Dermis microvascular lymphatic vessel endothelial cell (primary cell): ENCODE measurements at regions not wholly inside any gene's neighbourhood (a gene's known extent, or its start where the extent isn't known, plus 50 kb on each side); places are given as distances from the start of the nearest gene placed in this dataset.
"Not testable (repeated sequence)": the region's sequence is repeated elsewhere in the genome, so short reads cannot be mapped to it uniquely, and the experiment has no call there.

Experiments used
- DNase-seq, 2 donors: peaks; one replicate each; pipeline versions ENCODE4 v3.0.0 to v3.0.0-alpha.2; 2010; ENCODE audit warnings: low read depth in 2 of 2

- DNase-seq, result no peak
Observed at GRCh38 chr11:57047610-57048009, 58.9 kb downstream of the OR5AK2 start.

- DNase-seq, result no peak
Observed at GRCh38 chr11:57049749-57050148, 61.0 kb downstream of the OR5AK2 start.

- DNase-seq, result no peak
Observed at GRCh38 chr11:57054817-57055216, 66.1 kb downstream of the OR5AK2 start.

- no peak for DNase-seq
Observed at GRCh38 chr11:57055744-57056143, 67.0 kb downstream of the OR5AK2 start.

GRCh38 chr11:57056735-57057134 is 68.0 kb downstream of the OR5AK2 start:
- DNase-seq, result no peak

GRCh38 chr11:57057561-57057960 is 68.8 kb downstream of the OR5AK2 start:
- no peak for DNase-seq

- DNase-seq, result not testable (repeated sequence)
Observed at GRCh38 chr11:57062957-57063356, 74.2 kb downstream of the OR5AK2 start.

- no peak for DNase-seq
Observed at GRCh38 chr11:57069942-57070341, 81.2 kb downstream of the OR5AK2 start.

- peak in 1 of 2 donors; percentile 28 for DNase-seq
Observed at GRCh38 chr11:57071829-57072228, 83.1 kb downstream of the OR5AK2 start.

GRCh38 chr11:57072640-57073039 is 83.9 kb downstream of the OR5AK2 start:
- DNase-seq, result peak in 1 of 2 donors; percentile 89

GRCh38 chr11:57073128-57073527 is 84.4 kb downstream of the OR5AK2 start:
- peak in 1 of 2 donors; percentile 12 for DNase-seq

- DNase-seq, result no peak
Observed at GRCh38 chr11:57081356-57081755, 92.6 kb downstream of the OR5AK2 start.

- no peak for DNase-seq
Observed at GRCh38 chr11:57082125-57082524, 93.4 kb downstream of the OR5AK2 start.

GRCh38 chr11:57083641-57084385 is 95.1 kb downstream of the OR5AK2 start:
- no peak for DNase-seq

GRCh38 chr11:57085611-57086010 is 96.1 kb upstream of the LRRC55 start:
- DNase-seq, result peak in 1 of 2 donors; percentile 29

GRCh38 chr11:57087991-57088390 is 93.8 kb upstream of the LRRC55 start:
- DNase-seq, result no peak

- no peak for DNase-seq
Observed at GRCh38 chr11:57092028-57092698, 89.6 kb upstream of the LRRC55 start.

GRCh38 chr11:57094181-57094935 is 87.4 kb upstream of the LRRC55 start:
- no peak for DNase-seq

- no peak for DNase-seq
Observed at GRCh38 chr11:57095417-57095816, 86.3 kb upstream of the LRRC55 start.

- DNase-seq, result no peak
Observed at GRCh38 chr11:57095896-57096295, 85.9 kb upstream of the LRRC55 start.

GRCh38 chr11:57097149-57097548 is 84.6 kb upstream of the LRRC55 start:
- DNase-seq, result no peak

- no peak for DNase-seq
Observed at GRCh38 chr11:57098191-57098590, 83.6 kb upstream of the LRRC55 start.
